ENCODE measurements at regions not wholly inside any gene's neighbourhood (a gene's known extent, or its start where the extent isn't known, plus 50 kb on each side); places are given as distances from the start of the nearest gene placed in this dataset.
A peak's percentile ranks its signal among the peaks of the same experiment; 100 is the strongest.

DNA sequence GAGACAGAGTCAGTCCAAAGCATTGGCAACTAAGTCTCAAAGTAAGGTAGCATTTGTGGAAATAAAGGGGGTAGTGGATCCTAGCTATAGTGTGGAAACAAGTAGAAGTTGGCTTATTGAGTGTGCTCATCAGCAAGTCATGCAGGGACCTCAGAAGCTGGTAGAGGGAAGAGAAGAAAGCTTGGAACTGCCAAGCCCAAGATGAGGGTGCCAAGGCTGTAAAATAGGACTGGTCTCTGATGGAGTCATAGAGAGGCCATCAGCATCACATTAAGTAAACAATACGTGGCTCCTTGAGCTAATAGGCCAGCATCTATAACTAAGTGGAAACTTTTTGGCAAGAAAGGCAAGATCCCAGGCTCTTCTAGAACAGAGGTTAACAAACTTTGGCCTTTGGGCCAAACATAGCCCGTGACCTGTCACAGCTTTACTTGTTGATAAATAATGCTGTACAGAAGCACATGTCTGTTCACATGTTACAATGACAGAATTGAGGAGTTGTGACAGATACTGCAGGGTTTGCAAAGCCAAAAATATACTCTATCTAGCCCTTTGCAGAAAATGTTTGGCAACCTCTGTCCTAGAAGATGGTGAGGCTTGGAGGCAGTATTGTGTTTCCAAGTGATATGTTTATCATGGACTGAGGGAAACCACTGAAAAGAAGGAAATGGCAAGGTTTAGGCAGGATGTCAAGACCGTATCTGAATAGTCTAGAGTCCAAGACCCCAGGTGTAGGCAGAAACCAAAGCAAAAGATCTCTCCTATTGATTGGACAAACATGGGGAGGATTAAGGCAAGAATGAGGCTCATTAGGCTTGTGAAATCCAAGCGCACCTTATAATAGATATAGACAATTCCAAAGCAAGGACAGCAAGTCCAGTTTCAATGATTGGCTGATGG lies 62.5 kb upstream of the CD44 start:
- DNase-seq (ENCODE audit: low read depth in 2 of 2, low spot score in 1 of 2), result no peak

DNA sequence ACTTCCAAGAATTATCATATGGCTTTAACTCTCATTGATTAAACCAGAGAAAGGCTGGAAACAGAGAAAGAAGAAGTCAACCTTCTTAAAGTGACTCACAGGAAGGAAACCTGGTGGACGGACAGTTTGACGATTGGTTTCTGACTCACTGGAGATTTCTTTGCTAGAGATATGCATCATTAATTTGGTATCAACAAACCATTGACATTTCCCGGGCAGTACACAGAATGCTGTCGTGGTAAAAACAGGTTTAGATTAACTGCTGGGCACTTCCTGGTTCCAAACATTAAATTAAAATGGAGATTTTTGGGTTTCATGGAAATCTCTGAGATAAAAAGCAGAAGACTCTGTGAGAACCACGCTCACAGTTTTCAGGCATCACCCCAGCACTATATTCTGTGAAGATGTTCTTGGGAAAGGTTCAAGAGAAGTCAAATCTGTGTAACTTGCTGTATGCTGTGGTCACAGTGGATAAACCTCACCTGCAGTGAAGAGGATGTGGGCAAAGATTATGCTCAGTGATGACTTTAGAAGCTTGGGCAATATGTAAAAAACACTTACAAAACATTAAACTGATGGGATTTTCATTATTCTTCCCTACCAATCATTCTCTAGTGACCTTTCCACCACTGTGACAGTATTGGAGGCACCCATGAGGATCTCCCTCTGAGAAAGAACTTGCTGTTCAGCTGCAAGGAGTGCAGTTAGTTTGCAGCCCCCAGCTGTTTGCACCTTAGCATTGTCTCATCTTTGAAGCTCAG lies 61.1 kb upstream of the CD44 start:
- DNase-seq (ENCODE audit: low read depth in 2 of 2, low spot score in 1 of 2), result no peak

DNA sequence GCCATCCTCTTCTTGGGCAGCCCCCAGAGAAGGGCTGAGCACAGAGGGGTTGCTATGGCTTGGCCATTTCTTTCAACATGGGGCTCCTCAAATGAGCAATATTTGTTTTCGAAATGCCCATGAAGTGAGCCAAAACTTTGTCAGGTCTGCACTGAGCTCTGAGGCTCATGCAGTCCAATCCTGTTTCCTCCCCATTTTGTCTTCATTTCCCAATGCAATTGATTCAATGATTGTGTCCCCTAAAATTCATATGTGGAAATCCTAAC lies 60.6 kb upstream of the CD44 start:
- DNase-seq (ENCODE audit: low read depth in 2 of 2, low spot score in 1 of 2), result no peak

DNA sequence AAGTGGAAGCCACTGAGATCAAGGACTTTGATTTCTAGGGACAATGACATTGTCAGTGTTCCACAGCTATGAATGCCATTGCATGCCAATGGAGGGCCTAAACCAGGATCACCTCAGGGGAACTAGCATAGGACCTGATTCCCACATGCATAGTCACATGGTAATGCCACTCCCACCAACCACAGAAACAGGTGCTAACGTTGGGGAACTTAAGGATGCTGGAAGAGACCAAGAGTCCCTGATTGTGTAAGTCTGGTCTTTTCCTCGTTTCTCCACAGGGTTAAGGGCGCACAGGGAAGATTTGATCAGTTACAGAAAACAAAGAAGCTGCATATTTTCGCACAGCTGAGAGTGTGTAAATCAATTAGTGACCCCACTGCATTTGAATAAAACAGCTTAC lies 59.4 kb upstream of the CD44 start:
- DNase-seq (ENCODE audit: low read depth in 2 of 2, low spot score in 1 of 2), result no peak

DNA sequence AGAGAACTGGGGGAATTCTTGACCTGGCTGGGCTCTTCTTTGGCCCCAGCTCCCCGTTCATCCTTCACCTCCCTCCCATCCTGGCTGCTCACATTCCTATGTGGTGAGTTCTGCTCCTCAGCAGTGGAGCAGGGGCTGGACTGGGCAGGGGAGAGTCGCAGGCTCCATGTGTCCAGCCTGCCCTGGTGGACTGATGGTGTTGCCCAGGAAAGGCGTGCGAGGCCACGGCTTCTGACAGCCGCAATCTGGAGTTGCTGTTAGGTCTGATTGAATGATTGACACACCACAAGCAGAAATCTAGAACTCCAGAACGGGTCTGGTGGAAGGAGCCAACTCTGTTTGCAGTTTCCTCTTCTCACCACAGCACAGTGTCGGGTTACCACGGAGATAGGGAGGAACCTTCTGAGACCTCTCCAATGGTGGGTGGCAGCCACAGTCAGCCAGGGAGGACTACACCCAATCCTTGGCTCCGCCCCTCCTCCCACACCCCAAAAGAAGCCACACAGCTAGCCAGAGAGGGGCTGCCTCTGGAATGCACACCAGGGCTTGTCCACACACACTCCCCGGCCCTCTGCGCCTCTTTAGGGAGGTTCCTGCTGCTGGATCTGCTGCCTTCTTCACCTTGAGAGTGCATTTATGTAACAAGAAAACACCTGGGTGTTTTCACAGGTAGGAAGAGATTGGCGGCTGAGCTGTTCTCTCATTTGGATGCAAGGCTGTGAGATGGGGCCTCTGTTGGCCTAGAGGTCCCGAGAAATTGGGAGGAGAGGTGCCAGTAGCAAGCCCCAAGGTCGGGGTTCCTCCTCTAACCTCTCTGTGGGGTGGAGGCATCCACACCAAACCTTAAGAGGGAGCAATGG lies 56.4 kb upstream of the CD44 start:
- DNase-seq (ENCODE audit: low read depth in 2 of 2, low spot score in 1 of 2), result peak; percentile 49 to 58

DNA sequence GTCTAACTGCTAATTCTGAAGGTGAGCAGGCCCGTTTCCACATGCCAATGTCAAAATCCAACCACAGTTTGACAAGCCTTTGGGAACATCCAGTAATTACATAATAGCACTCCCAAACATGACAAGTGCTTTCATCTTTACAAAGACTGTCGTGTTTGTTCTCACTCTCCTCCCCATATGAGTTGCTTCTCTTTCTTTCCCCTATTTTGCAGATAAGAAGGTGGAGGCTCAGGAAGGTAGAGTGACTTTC lies 55.9 kb upstream of the CD44 start:
- no peak for DNase-seq (ENCODE audit: low read depth in 2 of 2, low spot score in 1 of 2)

DNA sequence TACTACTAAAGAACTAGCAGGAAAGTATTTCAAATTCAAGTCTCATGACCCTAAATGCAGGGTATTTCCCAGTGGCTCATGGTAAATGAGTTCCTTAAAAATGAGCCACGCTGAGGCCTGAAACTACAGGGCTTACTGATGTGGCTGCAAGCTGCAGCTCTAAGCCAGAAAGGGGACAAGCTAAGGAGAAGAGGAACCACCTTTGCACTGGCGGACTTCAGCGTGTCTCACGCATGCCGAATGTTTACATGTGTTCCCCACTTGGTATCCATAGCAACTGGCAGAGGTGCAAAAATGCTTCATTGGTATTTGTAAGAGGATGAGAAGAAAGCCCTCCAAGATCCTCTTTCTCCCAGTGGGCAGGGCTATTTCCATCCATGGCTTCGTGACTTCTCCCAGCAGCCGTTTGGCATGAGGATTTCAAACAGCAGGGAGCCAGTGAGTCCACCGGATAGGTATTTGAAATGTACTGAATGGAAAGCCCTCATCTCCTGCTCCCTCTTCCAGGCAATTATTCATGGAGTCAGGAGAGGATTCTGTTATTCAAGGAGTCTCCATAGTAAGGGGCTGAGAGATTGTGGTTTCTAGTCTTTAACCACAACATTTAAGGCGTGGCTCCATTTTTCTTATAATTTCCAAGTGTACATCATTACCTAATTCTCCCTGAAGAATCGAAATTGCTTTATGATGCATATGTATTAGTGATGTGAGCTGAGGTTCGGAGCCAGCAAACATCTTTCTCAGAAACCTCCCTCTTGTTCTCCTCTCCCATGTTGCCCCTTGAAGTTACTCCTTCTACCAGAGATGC lies 55.3 kb upstream of the CD44 start:
- DNase-seq (ENCODE audit: low read depth in 2 of 2, low spot score in 1 of 2), result peak in 1 of 2 donors; percentile 34

DNA sequence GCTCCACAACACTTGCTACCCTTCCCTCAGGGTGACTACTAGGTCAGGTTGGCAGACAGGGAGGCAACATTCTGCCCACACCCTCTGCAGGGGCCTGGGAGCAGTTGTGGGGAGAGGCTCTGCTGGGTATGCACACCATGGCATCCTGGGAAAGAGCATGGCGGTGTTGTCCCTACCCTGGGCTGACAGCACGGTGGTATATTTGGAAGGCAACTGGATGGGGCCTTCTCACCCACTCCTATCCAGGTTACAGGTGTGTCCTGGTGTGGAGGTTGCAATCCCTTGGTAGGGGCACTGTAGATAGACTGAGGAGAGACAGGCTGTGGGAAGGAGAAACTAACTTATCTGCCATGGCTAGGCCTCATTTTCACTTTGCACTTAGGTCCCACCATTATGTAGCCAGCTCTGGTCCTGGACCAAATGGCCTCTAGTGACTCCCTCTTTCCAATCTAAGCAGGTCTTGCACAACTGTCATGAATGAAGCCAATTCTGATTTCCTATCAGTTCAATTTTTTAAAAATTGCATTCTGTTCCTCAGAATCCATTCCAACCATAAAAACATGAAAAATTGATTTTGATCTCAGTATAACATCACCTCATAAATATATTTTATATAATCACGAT lies 54.0 kb upstream of the CD44 start:
- DNase-seq (ENCODE audit: low read depth in 2 of 2, low spot score in 1 of 2), result no peak

DNA sequence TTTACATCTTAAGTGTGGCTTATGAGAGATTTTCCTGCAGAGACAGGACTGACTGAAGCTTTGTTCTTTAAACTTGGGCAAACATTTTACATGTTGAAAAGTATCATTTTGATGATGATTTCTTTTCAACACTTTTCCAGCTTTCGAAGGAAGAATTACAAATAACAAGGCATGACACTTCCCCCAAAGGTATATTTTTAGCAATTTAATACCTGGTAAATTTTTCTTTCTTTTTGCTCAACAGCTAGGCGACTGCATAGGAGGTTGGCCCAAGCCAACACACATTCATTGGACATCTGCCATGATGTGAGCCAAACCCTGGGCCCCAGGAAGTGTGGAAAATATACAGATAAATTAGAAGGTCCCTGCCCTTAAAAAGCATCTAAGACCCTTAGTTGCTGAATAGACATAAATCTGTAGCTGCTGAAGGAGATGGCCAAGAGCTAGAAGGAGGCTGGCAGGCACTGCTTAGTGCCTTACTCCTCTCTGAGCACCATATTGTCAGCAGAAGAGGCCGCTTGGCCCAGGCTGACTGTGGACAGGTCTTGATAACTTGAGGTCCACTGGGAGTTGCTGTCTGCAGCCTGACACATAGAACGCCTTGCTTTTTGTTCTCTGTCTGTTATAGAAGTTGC lies 53.3 kb upstream of the CD44 start:
- no peak for DNase-seq (ENCODE audit: low read depth in 2 of 2, low spot score in 1 of 2)

DNA sequence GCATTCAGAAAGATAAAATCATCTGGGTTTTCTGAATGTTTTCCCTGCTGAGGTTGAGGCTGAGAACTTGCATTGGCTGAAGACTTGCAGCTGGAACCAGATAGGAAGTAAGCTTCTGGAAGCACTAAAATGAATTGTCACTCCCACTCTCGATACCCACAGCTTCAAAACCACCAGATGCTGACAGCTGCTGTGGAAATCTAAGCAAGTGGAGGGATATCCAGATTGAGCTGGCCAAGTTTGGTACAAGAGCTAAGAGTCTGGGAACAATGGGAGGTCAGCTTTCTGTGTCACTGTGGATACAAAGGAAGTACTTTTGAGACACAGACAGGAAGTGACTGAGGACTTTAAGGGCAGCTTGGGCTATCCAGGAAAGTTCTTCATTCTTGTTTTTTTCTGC lies 51.3 kb upstream of the CD44 start:
- DNase-seq (ENCODE audit: low read depth in 2 of 2, low spot score in 1 of 2), result no peak

DNA sequence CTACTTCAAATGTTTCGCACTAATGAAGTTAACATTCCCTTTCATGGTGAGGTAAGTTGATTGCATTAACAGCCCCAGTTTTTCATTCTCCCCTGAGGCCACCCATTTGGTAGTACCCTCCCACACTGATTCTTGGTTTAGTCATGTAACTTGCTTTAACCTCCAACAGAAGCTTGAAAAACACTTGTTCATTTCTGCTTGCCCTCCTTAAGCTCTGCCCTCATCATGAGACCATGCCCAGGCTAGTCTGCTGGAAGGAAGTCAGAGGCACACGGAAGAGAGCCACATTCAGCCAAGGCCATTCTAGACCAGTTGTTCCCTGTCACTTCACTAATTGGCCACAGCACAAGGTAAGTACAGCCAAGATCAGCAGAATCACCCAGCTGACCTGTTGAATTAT lies 50.7 kb upstream of the CD44 start:
- no peak for DNase-seq (ENCODE audit: low read depth in 2 of 2, low spot score in 1 of 2)

DNA sequence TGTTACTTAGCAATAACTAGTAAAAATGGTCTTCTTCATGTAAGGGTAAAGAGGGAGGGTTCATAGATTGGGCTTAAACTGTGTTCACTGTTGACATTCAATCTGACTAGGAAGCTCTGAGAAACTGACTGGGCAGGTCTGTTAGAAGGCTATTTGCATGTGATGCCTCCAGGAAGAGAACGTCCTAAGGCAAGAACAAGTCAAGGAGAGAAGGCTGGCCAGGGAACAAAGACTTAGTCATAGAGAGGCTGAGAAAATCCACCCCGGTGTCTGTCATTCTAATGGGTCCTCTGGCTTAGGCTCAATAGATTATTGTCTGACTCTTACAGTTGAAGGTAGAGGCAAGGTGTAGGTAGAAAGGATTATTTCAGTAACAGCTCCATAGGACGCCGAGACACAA lies 50.3 kb upstream of the CD44 start:
- no peak for DNase-seq (ENCODE audit: low read depth in 2 of 2, low spot score in 1 of 2)

All from stimulated activated CD8-positive, alpha-beta memory T cell treated with anti-CD3 and anti-CD28 coated beads, Interleukin-4, amount 100 ng/mL, for 1 hour (primary cell).